ENCODE measurements at regions not wholly inside any gene's neighbourhood (a gene's known extent, or its start where the extent isn't known, plus 50 kb on each side); places are given as distances from the start of the nearest gene placed in this dataset.
A peak's percentile ranks its signal among the peaks of the same experiment; 100 is the strongest.

- intact Hi-C loops (cut with DNase I): no loop called here
Observed at GRCh38 chr13:62906896-62907295, 1491.2 kb upstream of the PCDH20 start.

GRCh38 chr13:62906469-62906868, 1490.8 kb upstream of the PCDH20 start:
- TF ChIP-seq CTCF (IDR thresholded peaks at IDR 0.05): no peak
- no peak for DNase-seq

More at GRCh38 chr13:62906896-62907295, 1491.2 kb upstream of the PCDH20 start:
- no peak for TF ChIP-seq CTCF (IDR thresholded peaks at IDR 0.05)
- no peaks in the 10 kb centered on the region for H3K27me3 ChIP-seq
- no peaks in the 10 kb centered on the region for H3K9me3 ChIP-seq
- H3K36me3 ChIP-seq: no peaks in the 10 kb centered on the region
- no peak overlapping the region for H3K4me3 ChIP-seq
- no peak overlapping the region for H3K27ac ChIP-seq
- no peak for FAIRE-seq
- DNase-seq: no peak
- H3K4me1 ChIP-seq: no peaks in the 10 kb centered on the region
- ATAC-seq: no peak

GRCh38 chr13:62887046-62887445, 1471.4 kb upstream of the PCDH20 start:
- intact Hi-C loops (cut with DNase I): no loop called here
- 90% methylated on average over 8 of the region's 8 CpGs for WGBS, 2 donors
- TF ChIP-seq CTCF (IDR thresholded peaks at IDR 0.05): no peak
- H3K27ac ChIP-seq: no peak overlapping the region
- ATAC-seq (no peak), DNase-seq (peak in 1 of 6 donors; percentile 24), FAIRE-seq (no peak)
- H3K9me3 ChIP-seq: no peaks in the 10 kb centered on the region
- H3K4me1 ChIP-seq: no peaks in the 10 kb centered on the region
- no peaks in the 10 kb centered on the region for H3K36me3 ChIP-seq
- no peaks in the 10 kb centered on the region for H3K27me3 ChIP-seq
- H3K4me3 ChIP-seq: no peak overlapping the region

More at GRCh38 chr13:62906469-62906868, 1490.8 kb upstream of the PCDH20 start:
- ATAC-seq (no peak), FAIRE-seq (no peak)
- H3K36me3 ChIP-seq: no peaks in the 10 kb centered on the region
- no peak overlapping the region for H3K4me3 ChIP-seq
- no peaks in the 10 kb centered on the region for H3K27me3 ChIP-seq
- no peaks in the 10 kb centered on the region for H3K9me3 ChIP-seq
- intact Hi-C loops (cut with DNase I): no loop called here
- H3K27ac ChIP-seq: no peak overlapping the region
- H3K4me1 ChIP-seq: no peaks in the 10 kb centered on the region

- Histone ChIP-seq H3K9me3 (no peaks in the 10 kb centered on the region), H3K4me1 (no peaks in the 10 kb centered on the region), H3K36me3 (no peaks in the 10 kb centered on the region), H3K4me3 (no peak overlapping the region), H3K27me3 (no peaks in the 10 kb centered on the region), H3K27ac (no peak overlapping the region)
- no peak for TF ChIP-seq CTCF (IDR thresholded peaks at IDR 0.05)
- FAIRE-seq: no peak
- intact Hi-C loops (cut with DNase I): no loop called here
- no peak for DNase-seq
- no peak for ATAC-seq
Observed at GRCh38 chr13:62879071-62879470, 1463.4 kb upstream of the PCDH20 start.

GRCh38 chr13:62875118-62875640, 1459.5 kb upstream of the PCDH20 start:
- H3K4me1 ChIP-seq: no peaks in the 10 kb centered on the region
- intact Hi-C loops (cut with DNase I): no loop called here
- DNase-seq (no peak), ATAC-seq (no peak), FAIRE-seq (no peak)
- H3K4me3 ChIP-seq: no peak overlapping the region
- no peaks in the 10 kb centered on the region for H3K27me3 ChIP-seq
- WGBS, 2 donors: 78% methylated on average over 2 of the region's 2 CpGs
- no peaks in the 10 kb centered on the region for H3K9me3 ChIP-seq
- H3K27ac ChIP-seq: no peak overlapping the region
- no peak for TF ChIP-seq CTCF (IDR thresholded peaks at IDR 0.05)
- no peaks in the 10 kb centered on the region for H3K36me3 ChIP-seq

Data from pancreas (tissue), 10 donors.